Hippocampal formation (tissue), 2 donors: ENCODE measurements at regions not wholly inside any gene's neighbourhood (a gene's known extent, or its start where the extent isn't known, plus 50 kb on each side); places are given as distances from the start of the nearest gene placed in this dataset.

Experiments used
- DNase-seq, 2 donors: peaks; one replicate each; lab custom pipeline; 2025; lab: John Stamatoyannopoulos, UW

DNA sequence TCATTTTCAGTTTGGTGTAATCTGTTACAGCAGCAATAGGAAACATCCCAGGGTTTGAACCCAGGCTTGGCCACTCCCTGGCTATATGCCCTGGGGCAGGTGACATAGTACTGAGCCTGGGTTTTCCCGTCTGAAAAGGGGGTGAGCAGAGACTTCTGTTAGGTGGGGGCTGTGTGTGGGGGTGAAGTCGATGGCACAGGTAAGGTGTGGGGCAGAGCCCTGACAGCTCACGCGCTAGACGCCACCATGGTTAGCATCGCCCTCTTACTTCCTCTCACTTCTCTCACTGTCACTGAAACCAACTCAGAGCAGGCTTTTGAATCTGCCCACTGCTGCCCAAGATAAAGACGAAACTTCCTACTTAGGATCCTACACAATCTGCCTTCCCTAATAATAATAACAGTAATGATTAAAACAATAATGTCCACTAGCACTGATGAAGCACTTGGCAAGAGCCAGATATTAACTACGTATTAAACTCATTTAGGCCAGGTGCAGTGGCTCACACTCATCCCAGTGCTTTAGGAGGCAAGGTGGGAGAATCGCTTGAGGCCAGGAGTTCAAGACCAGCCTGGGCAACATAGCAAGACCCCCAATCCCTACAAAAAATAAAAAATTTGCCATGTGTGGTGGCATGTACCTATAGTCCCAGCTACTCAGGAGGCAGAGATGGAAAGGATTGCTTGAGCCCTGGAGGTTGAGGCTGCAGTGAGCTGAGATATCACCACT lies 117.9 kb upstream of the PTPN1 start:
- no peak for DNase-seq

GRCh38 chr20:50393242-50393641 lies 116.9 kb upstream of the PTPN1 start:
- no peak for DNase-seq

- no peak for DNase-seq
Measured at GRCh38 chr20:50393990-50394561, 116.1 kb upstream of the PTPN1 start.

GRCh38 chr20:50394569-50394968 lies 115.6 kb upstream of the PTPN1 start:
- DNase-seq, result no peak

GRCh38 chr20:50395251-50395729 lies 114.9 kb upstream of the PTPN1 start:
- DNase-seq, result no peak

- no peak for DNase-seq
Measured at GRCh38 chr20:50395914-50396488, 114.2 kb upstream of the PTPN1 start.

DNA sequence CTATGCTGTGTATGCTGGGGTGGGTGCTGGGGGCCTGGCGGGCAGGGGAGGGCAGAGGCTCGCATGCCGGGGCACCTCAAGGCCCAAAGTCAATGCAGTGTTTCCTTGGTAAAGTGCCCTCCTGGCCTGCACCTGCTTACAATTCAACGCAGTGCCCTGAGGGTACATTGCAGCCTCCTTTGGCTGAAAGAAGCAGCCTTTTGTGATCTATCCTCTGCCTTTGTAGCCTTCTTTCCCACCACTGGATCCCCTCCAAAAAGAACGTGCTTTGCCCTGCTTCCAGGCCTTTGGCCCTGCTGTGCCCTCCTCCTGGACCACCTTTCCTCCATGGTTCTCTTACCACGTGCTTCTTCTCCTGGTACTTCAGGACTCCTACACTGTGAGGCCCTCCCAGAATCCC lies 113.6 kb upstream of the PTPN1 start:
- no peak for DNase-seq

DNA sequence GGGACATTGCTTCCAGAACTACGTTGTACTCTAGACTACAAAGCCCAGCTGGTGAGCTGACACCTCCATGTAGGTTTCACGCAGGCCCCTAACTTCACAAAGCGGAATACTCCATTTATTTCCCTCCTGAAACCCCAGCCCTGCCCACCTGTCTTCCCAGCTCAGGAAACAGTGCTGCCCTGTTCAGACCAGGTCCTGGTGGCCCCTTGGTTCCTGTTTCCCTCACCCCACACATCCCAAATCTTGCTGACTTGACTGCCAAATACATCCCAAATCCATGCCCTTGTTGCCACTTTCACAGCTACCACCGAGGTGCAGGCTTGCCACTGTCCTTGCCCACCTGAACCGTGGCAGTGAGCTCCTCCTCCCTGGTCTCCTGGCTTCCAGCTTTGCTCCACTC lies 113.1 kb upstream of the PTPN1 start:
- no peak for DNase-seq

GRCh38 chr20:50398064-50398463 lies 112.1 kb upstream of the PTPN1 start:
- no peak for DNase-seq

DNA sequence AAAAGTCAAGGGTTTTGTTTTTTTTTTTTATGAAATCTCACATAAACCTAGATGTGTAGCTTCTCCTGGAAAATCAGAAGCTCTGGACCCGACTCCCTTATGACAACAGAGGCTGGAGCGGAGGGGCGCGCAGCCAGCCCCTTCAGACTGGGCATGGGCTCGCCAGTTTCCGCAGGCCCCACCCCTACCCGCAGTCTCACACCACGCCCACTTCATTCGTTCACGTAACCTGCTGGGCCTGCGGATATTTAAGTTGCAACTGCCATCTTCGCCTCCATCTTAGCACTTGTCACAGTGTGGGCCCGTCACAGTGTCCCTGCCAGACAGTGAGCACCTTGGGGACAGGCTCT lies 111.7 kb upstream of the PTPN1 start:
- no peak for DNase-seq

DNA sequence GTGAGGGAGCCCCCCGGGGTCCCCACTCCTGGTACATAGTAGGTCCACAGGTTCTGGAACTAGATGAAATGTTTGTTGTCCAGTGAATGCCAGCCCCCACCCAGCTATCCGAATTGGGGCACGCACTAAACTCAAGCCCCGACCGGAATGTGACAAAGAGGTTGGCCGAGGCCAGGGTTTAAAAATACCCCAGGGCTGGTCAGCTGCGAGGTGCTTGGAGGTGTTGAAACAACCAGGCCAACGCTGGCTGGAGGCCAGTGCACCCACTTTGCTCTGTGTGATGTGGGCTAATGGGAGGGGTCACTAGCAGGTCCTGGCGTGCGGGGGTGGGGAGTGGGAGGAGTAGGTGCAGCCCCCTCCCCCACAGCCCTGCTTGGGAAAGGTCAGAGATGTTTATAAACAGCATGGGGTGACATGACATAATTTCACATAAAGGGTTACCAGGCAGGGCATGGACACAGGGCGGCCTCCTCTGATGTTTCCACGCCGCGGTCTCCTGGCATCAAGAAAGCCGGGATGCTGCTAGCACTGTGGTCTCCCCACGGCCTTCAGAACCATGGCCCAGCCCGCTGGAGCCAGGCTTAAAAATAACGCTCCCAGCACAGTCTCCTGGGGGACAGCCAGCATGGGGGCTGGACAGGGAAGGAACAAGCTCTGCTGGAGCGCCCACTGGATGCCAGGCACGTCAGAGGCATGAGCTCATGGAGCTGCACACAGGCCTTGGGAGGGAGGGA lies 111.2 kb upstream of the PTPN1 start:
- peak; percentile 11 to 29 for DNase-seq

- no peak for DNase-seq
Measured at GRCh38 chr20:50399555-50399916, 110.6 kb upstream of the PTPN1 start.

GRCh38 chr20:50399917-50400704 lies 110.1 kb upstream of the PTPN1 start:
- DNase-seq, result no peak

DNA sequence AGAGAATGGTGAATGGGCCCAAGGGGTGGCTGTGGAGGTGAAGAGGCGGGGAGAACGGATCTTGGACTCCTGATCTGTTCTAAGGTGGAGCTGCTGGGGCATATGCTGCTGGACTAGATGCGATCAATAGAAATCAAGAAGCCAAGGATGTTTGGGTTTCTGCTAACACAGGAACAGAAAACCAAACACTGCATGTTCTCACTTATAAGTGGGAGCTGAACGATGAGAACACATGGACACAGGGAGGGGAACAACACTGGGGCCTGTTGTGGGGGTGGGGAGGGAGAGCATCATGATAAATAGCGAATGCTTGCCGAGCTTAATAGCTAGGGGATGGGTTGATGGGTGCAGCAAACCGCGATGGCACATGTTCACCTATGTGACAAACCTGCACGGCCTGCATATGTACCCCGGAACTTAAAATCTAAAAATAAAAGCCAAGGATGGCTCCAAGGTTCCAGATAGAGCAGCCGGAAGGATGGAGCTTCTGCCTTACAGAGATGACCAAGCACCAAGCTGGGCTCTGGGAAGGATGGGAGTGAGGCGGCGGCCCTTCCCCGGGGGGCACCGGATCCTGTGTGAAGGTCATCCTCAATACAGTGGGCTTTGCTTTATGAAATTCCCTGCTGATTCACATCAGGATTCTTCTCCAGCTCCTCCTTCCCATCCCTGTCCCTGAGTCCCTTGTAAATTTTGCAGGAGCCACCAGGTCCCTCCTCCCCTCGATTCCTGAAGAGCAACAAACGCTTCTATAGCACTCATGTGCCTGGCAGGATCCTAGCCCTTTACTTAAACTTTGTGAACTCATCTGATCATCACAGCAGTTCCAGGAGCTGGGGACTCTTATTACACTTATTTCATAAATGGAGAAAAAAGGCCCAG lies 109.2 kb upstream of the PTPN1 start:
- no peak for DNase-seq

DNA sequence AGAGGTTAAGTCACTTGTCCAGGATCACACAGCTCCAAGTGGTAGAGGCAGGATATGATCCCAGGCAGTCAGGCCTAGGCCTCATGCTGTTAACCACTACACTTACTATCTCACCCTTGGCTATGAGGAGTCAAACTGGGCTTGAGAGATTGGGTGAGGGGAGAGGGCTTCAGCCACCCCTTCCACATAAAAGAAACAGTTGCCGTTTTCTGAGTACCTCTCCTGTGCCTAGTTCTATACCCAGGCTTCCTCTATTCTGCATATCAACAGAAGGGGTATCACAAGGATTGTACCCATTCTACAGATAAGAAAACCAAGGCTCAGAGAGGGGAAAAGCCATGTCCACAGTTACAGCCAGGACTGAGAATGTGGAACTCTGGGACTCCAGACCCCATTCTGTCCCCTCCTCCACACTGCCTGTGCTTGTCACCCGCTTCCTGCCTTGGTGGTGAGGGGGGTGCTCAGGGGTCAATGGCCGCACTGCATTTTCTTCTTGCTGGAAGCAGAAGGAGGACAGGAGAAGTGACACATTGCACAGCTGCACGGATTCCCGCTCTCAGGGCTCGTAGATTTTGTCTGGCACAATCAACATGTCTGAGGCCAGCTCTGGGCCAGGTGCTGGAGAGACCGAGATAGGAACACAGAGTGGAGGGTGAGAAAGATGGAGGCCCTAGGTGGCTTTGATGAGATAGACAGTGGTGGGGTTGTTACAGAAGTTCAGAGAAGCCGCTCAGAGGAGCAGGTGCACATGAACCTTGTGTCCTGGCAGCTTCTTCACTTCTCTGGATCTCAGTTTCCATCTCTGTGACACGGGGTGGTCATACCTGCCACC lies 108.4 kb upstream of the PTPN1 start:
- no peak for DNase-seq

DNA sequence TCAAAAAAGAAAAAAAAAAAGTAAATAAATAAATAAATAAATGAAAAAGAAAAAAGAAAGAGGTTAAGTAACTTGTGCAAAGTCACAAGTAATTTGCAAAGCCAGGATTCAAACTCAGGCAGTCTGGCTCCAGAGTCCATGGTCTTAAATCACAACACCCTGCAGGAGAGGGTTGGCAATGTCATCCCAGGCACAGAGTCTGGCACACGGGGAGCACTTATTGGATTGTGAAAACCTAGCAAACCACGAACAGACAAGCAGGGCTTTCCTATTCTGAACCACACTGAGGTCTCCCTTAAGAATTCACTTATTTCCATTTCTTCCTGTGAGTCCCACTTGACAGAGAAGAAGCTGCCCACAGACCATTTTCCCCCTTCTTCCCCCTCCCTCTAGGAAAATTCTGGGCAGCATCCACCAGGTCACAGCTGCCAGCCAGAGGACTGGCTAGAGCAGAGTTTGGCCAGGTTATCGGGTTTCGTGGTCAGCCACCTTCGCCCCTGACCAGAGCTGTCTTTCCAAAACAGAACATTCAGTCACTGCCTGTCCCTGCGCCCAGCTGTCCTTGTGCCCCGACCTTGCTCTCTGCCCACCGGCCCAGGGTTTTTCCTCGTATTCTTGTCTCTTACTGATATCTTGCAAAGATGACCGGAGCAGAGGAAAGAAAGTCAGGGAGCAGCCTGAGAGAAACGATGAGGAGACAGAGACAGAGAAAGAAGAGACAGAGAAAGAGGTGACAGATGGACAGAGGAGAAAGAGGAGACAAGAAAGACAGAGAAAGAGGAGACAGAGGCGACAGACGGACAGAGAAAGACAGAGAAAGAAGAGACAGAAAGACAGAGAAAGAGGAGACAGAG lies 106.4 kb upstream of the PTPN1 start:
- DNase-seq, result no peak

GRCh38 chr20:50404419-50405234 lies 105.6 kb upstream of the PTPN1 start:
- no peak for DNase-seq

- DNase-seq, result no peak
Measured at GRCh38 chr20:50405235-50405914, 104.8 kb upstream of the PTPN1 start.
